BE2C (cell line): ENCODE measurements at regions not wholly inside any gene's neighbourhood (a gene's known extent, or its start where the extent isn't known, plus 50 kb on each side); places are given as distances from the start of the nearest gene placed in this dataset.

Source experiments
- DNase-seq: peaks from one replicate; pipeline ENCODE4 v3.0.0-alpha.2; 2020
- H3K27me3 ChIP-seq: fragments of 250-450 bp; sonication (Bioruptor Pico); 2 replicates; pipeline ENCODE4 v1.5.1; 2020; ENCODE audit warnings: mild to moderate bottlenecking
- H3K36me3 ChIP-seq: fragments of 250-450 bp; sonication (Bioruptor Pico); 2 replicates; pipeline ENCODE4 v1.5.1; 2020; ENCODE audit warnings: mild to moderate bottlenecking
- H3K4me1 ChIP-seq: fragments of 250-450 bp; sonication (Bioruptor Pico); 2 replicates; pipeline ENCODE4 v1.5.1; 2020
- H3K4me3 ChIP-seq: 2 replicates; pipeline ENCODE4 v1.5.1; 2011; ENCODE audit warnings: low read depth, low read length
- H3K9me3 ChIP-seq: fragments of 250-450 bp; sonication (Bioruptor Pico); 2 replicates; pipeline ENCODE4 v1.5.1; 2020
- CTCF ChIP-seq: IDR thresholded peaks from 2 replicates; pipeline ENCODE4 v1.5.1; 2012; ENCODE audit warnings: mild to moderate bottlenecking, low read depth, low read length

GRCh38 chr11:25583596-25583995 lies 748.3 kb upstream of the ANO3 start:
- Histone ChIP-seq H3K4me1 (no peaks in the 10 kb centered on the region), H3K27me3 (no peaks in the 10 kb centered on the region), H3K36me3 (no peaks in the 10 kb centered on the region), H3K4me3 (no peak overlapping the region), H3K9me3 (no peaks in the 10 kb centered on the region)
- TF ChIP-seq CTCF = no peak
- no peak for DNase-seq

- no peaks in the 10 kb centered on the region for H3K27me3 ChIP-seq
- no peak overlapping the region for H3K4me3 ChIP-seq
- H3K4me1 ChIP-seq = no peaks in the 10 kb centered on the region
- H3K9me3 ChIP-seq = no peaks in the 10 kb centered on the region
- H3K36me3 ChIP-seq = no peaks in the 10 kb centered on the region
- no peak for TF ChIP-seq CTCF
- no peak for DNase-seq
Measured at GRCh38 chr11:25587496-25587895, 744.4 kb upstream of the ANO3 start.

GRCh38 chr11:25593221-25593620 lies 738.7 kb upstream of the ANO3 start:
- Histone ChIP-seq H3K27me3 (no peaks in the 10 kb centered on the region), H3K9me3 (no peaks in the 10 kb centered on the region), H3K4me1 (no peaks in the 10 kb centered on the region), H3K36me3 (no peaks in the 10 kb centered on the region), H3K4me3 (no peak overlapping the region)
- TF ChIP-seq CTCF = no peak
- DNase-seq = no peak

- Histone ChIP-seq H3K4me3 (no peak overlapping the region), H3K27me3 (no peaks in the 10 kb centered on the region), H3K9me3 (no peaks in the 10 kb centered on the region), H3K4me1 (no peaks in the 10 kb centered on the region), H3K36me3 (no peaks in the 10 kb centered on the region)
- DNase-seq = no peak
- no peak for TF ChIP-seq CTCF
Measured at GRCh38 chr11:25596701-25597100, 735.2 kb upstream of the ANO3 start.

- no peak overlapping the region for H3K4me3 ChIP-seq
- H3K36me3 ChIP-seq = no peaks in the 10 kb centered on the region
- H3K4me1 ChIP-seq = no peaks in the 10 kb centered on the region
- no peak for TF ChIP-seq CTCF
- no peak for DNase-seq
- H3K27me3 ChIP-seq = no peaks in the 10 kb centered on the region
- H3K9me3 ChIP-seq = no peaks in the 10 kb centered on the region
Measured at GRCh38 chr11:25597696-25598095, 734.2 kb upstream of the ANO3 start.

- H3K4me1 ChIP-seq = no peaks in the 10 kb centered on the region
- no peaks in the 10 kb centered on the region for H3K9me3 ChIP-seq
- no peaks in the 10 kb centered on the region for H3K27me3 ChIP-seq
- H3K4me3 ChIP-seq = no peak overlapping the region
- H3K36me3 ChIP-seq = no peaks in the 10 kb centered on the region
- DNase-seq = no peak
- TF ChIP-seq CTCF = no peak
Measured at GRCh38 chr11:25602149-25602548, 729.8 kb upstream of the ANO3 start.
